Central memory CD8-positive, alpha-beta T cell (primary cell): ENCODE measurements at regions not wholly inside any gene's neighbourhood (a gene's known extent, or its start where the extent isn't known, plus 50 kb on each side); places are given as distances from the start of the nearest gene placed in this dataset.

Source experiments
- ATAC-seq: fragments of 150-1000 bp; cut with Tn5 transposase; replicated peaks from 2 replicates; pipeline ENCODE4 v1.10.0; 2022; ENCODE audit warnings: mild to moderate bottlenecking, moderate FRiP score, moderate number of reproducible peaks; ENCODE audit not compliant: poor library complexity, severe bottlenecking; ENCODE audit errors: extremely low read depth
- DNase-seq, 2 donors: peaks; one replicate each; pipeline ENCODE4 v3.0.0; 2021; ENCODE audit warnings: low spot score in 2 of 2
- H3K27ac Mint-ChIP-seq: one replicate; pipeline ENCODE4 v1.8.0; 2022; ENCODE audit warnings: low read depth, mild to moderate bottlenecking, moderate library complexity, mixed read lengths
- H3K27me3 Mint-ChIP-seq: one replicate; pipeline ENCODE4 v1.8.0; 2022; ENCODE audit warnings: mixed read lengths
- H3K36me3 Mint-ChIP-seq: one replicate; pipeline ENCODE4 v1.8.0; 2022; ENCODE audit warnings: mild to moderate bottlenecking, moderate library complexity, mixed read lengths; ENCODE audit not compliant: insufficient read depth
- H3K4me1 Mint-ChIP-seq: one replicate; pipeline ENCODE4 v1.8.0; 2022; ENCODE audit warnings: mixed read lengths
- H3K4me3 Mint-ChIP-seq: one replicate; pipeline ENCODE4 v1.8.0; 2022; ENCODE audit warnings: mild to moderate bottlenecking, moderate library complexity, mixed read lengths
- H3K9me3 Mint-ChIP-seq: one replicate; pipeline ENCODE4 v1.8.0; 2022; ENCODE audit warnings: mixed read lengths

DNA sequence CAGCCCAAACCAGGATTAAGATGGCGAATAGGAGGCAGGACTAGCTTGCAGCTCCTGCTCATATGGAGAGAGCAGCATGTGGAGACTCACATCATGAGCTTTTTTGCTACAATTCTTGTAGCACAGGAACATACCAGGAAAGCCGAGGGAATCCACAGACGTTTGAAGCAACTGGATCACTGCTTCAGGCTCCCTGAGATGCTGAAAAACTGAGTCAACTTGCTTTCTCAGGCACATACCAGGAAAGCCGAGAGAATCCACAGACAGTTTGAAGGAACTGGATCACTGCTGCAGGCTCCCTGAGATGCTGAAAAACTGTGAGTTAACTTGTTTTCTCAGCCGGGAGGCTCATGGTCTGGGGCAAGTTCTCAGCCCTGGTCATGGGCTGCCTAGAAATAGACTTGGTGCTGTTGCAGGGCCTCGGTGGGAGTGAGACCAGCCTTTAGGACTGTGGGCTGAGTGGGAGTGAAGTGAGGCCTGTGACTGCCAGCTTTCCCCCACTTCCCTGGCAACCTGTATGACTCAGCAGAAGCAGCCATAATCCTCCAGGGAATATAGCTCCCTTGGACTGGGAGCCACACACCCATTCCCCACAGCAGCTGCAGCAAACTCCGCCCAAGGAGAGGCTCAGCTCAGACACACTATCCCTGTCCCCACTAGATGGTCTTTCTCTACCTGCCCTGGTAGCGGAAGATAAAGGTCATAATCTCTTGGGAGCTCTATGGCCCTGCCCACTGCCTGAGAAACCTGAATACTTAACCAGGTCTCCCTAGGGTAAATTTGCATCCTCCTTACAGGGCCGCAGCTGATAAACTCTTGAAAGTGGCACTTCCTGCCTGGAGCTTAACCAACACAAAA lies 51.9 kb upstream of the PFN2 start:
- Mint-ChIP-seq H3K36me3 (no peaks in the 10 kb centered on the region), H3K4me3 (no peak overlapping the region), H3K9me3 (peaks cover 13% of the 10 kb centered on the region), H3K4me1 (no peaks in the 10 kb centered on the region), H3K27me3 (peaks cover 72% of the 10 kb centered on the region), H3K27ac (no peak overlapping the region)
- DNase-seq (no peak), ATAC-seq (no peak)

DNA sequence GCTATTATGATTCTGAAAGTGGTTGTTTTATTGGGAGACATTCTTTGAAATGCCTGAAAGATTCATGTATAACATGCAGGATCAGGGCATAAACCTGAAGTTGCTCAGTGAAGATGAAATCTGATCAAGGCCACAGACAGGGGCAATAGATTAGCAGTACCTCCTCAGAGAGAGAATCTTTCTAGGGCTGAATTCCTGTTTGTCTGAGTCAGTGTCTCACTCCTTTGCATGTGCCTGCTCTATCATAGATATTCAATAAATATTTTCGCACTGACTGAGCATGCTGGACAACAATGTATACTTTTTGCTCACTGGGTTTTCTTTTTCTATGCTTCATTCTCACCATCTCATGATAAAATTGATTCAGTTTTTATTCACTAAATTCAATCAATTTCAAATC lies 49.8 kb upstream of the PFN2 start:
- Mint-ChIP-seq H3K27ac (no peak overlapping the region), H3K36me3 (peaks cover 4% of the 10 kb centered on the region), H3K27me3 (peaks cover 68% of the 10 kb centered on the region), H3K4me1 (no peaks in the 10 kb centered on the region), H3K4me3 (no peak overlapping the region), H3K9me3 (peaks cover 13% of the 10 kb centered on the region)
- DNase-seq (no peak), ATAC-seq (no peak)
